PC-9 (cell line): ENCODE measurements at regions not wholly inside any gene's neighbourhood (a gene's known extent, or its start where the extent isn't known, plus 50 kb on each side); places are given as distances from the start of the nearest gene placed in this dataset.
"Not testable (repeated sequence)": the region's sequence is repeated elsewhere in the genome, so short reads cannot be mapped to it uniquely, and the experiment has no call there.

Source experiments
- BruUV-seq: library from RNA; stranded (reverse); fragments of 400-500 nt; replicated peaks from 2 replicates; lab custom pipeline; 2021; lab: Mats Ljungman, UMichigan
- CTCF ChIA-PET: fragments of 300-600 bp; sonication (Branson Sonifier 250); formaldehyde crosslinking; loops from one replicate; lab custom pipeline; 2022; ENCODE audit warnings: antibody characterized with exemption; lab: Charles Lee
- POLR2A ChIA-PET: fragments of 300-600 bp; sonication (Branson Sonifier 250); formaldehyde crosslinking; loops from one replicate; lab custom pipeline; 2022; ENCODE audit warnings: antibody characterized with exemption; ENCODE audit not compliant: unreplicated experiment; lab: Charles Lee
- DNase-seq, 2 experiments: peaks; one replicate each; pipeline versions ENCODE4 v3.0.0 to v3.0.0-alpha.2; 2015 to 2022; ENCODE audit warnings: mixed read lengths in 1 of 2
- H2AFZ ChIP-seq: fragments of 200-600 bp; sonication (generic); 2 replicates; pipeline ENCODE4 v1.8.1; 2017; ENCODE audit warnings: antibody characterized with exemption
- H3F3A ChIP-seq: fragments of 200-600 bp; sonication (generic); 2 replicates; pipeline ENCODE4 v1.8.1; 2017; ENCODE audit warnings: antibody characterized with exemption, mild to moderate bottlenecking, low read depth; ENCODE audit not compliant: insufficient read depth
- H3K27ac ChIP-seq: fragments of 200-600 bp; sonication (generic); 2 replicates; pipeline ENCODE4 v1.6.1; 2016; ENCODE audit warnings: mixed run types
- H3K27me3 ChIP-seq: fragments of 200-600 bp; sonication (generic); 2 replicates; pipeline ENCODE4 v1.6.1; 2016; ENCODE audit warnings: low read depth, mixed run types; ENCODE audit not compliant: insufficient read depth
- H3K36me3 ChIP-seq: fragments of 200-600 bp; sonication (generic); 2 replicates; pipeline ENCODE4 v1.6.1; 2016; ENCODE audit warnings: low read depth, mixed run types
- H3K4me1 ChIP-seq: fragments of 200-600 bp; sonication (generic); replicated peaks from 2 replicates; pipeline ENCODE4 v1.6.1; 2016; ENCODE audit warnings: mixed run types; ENCODE audit not compliant: insufficient read depth
- H3K4me2 ChIP-seq: fragments of 200-600 bp; sonication (generic); 2 replicates; pipeline ENCODE4 v1.6.1; 2017; ENCODE audit warnings: mixed run types
- H3K4me3 ChIP-seq: fragments of 200-600 bp; sonication (generic); 2 replicates; pipeline ENCODE4 v1.6.1; 2016; ENCODE audit warnings: mixed run types
- H3K79me2 ChIP-seq: fragments of 200-600 bp; sonication (generic); 2 replicates; pipeline ENCODE4 v1.6.1; 2017; ENCODE audit warnings: low read depth, mixed run types
- H3K9me2 ChIP-seq: fragments of 200-600 bp; sonication (generic); 2 replicates; pipeline ENCODE4 v1.8.1; 2017; ENCODE audit warnings: mild to moderate bottlenecking; ENCODE audit not compliant: insufficient read depth
- H3K9me3 ChIP-seq: fragments of 200-600 bp; sonication (generic); 2 replicates; pipeline ENCODE4 v1.8.1; 2016; ENCODE audit warnings: low read depth; ENCODE audit not compliant: insufficient read depth
- H4K20me1 ChIP-seq: fragments of 200-600 bp; sonication (generic); 2 replicates; pipeline ENCODE4 v1.8.1; 2017; ENCODE audit not compliant: insufficient read depth
- EZH2 ChIP-seq: fragments of 200-600 bp; sonication (generic); IDR thresholded peaks from 2 replicates; pipeline ENCODE4 v1.8.0; 2017; ENCODE audit warnings: antibody characterized with exemption, low read depth
- intact Hi-C: fragments of 100-400 bp; cut with micrococcal nuclease; formaldehyde crosslinking; loops from one replicate; pipeline ENCODE4 v1.10.0; 2022; ENCODE audit not compliant: unreplicated experiment
- TF ChIP-seq, protein P1 (sequence below): fragments of 200-600 bp; sonication (generic); conservative IDR thresholded peaks from 2 replicates; pipeline ENCODE4 v1.6.1; 2017; ENCODE audit warnings: mixed run types, antibody characterized with exemption, mild to moderate bottlenecking, moderate library complexity

DNA sequence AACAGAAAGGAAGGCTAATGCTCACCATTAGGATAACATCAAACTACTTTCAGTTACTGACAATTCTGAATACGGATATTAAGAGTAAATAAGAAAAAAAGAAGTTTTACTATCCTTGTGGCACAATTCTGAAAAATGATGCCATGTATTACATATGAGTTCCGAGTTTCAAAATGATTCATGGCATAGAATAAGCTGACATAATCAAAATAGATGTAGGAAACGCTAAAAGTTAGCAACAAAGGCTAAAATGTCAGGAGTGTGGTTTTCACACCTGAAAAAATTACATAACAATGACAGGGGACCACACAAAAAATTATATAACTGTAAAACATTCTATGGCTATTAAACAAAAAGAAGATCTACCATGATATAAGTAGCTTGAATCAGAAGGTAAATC is 1131.9 kb downstream of the OTOL1 start:
- intact Hi-C loops: no loop called here
- TF ChIP-seq, protein P1, sequence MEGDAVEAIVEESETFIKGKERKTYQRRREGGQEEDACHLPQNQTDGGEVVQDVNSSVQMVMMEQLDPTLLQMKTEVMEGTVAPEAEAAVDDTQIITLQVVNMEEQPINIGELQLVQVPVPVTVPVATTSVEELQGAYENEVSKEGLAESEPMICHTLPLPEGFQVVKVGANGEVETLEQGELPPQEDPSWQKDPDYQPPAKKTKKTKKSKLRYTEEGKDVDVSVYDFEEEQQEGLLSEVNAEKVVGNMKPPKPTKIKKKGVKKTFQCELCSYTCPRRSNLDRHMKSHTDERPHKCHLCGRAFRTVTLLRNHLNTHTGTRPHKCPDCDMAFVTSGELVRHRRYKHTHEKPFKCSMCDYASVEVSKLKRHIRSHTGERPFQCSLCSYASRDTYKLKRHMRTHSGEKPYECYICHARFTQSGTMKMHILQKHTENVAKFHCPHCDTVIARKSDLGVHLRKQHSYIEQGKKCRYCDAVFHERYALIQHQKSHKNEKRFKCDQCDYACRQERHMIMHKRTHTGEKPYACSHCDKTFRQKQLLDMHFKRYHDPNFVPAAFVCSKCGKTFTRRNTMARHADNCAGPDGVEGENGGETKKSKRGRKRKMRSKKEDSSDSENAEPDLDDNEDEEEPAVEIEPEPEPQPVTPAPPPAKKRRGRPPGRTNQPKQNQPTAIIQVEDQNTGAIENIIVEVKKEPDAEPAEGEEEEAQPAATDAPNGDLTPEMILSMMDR: no peak
- TF ChIP-seq EZH2: no peak
- Histone ChIP-seq H3K36me3 (no peaks in the 10 kb centered on the region), H3K27ac (no peak overlapping the region), H4K20me1 (no peaks in the 10 kb centered on the region; the same call in 1 of the 2 replicates), H3K9me2 (no peaks in the 10 kb centered on the region), H3K27me3 (no peaks in the 10 kb centered on the region), H3K9me3 (no peaks in the 10 kb centered on the region), H3K4me3 (no peak overlapping the region), H3K4me1 (no peaks in the 10 kb centered on the region), H2AFZ (no peak overlapping the region), H3K4me2 (no peak overlapping the region), H3K79me2 (no peaks in the 10 kb centered on the region), H3F3A (no peaks in the 10 kb centered on the region)
- BruUV-seq: no TSS peak
- POLR2A ChIA-PET: no interaction called here
- no peak for DNase-seq
- CTCF ChIA-PET: no interaction called here

DNA sequence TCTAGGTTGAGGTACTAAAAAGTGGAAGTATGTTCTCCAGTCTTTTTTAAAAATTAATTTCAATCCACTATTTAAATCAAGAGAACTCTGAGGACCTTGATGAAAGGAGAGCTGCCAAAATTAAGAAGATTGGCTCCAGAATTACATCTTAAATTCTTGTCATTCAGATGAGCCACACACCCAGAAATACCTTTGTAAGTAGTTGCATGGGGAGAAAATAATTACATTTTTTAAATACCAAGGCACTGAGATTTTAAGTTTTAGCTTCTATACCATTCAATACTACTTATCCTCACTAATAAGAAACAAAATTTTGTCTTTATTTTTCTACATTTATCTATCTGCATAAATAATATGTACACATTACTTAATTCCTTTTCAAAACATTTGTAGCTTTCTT is 1132.8 kb downstream of the OTOL1 start:
- Histone ChIP-seq H3F3A (no peaks in the 10 kb centered on the region), H3K4me1 (no peaks in the 10 kb centered on the region), H4K20me1 (no peaks in the 10 kb centered on the region; the same call in 1 of the 2 replicates), H3K4me2 (no peak overlapping the region), H3K27me3 (no peaks in the 10 kb centered on the region), H3K79me2 (no peaks in the 10 kb centered on the region), H3K9me2 (no peaks in the 10 kb centered on the region), H2AFZ (no peak overlapping the region), H3K9me3 (no peaks in the 10 kb centered on the region), H3K27ac (no peak overlapping the region), H3K36me3 (no peaks in the 10 kb centered on the region), H3K4me3 (no peak overlapping the region)
- CTCF ChIA-PET: no interaction called here
- POLR2A ChIA-PET: no interaction called here
- no peak for DNase-seq
- intact Hi-C loops: no loop called here
- BruUV-seq: no TSS peak
- TF ChIP-seq EZH2: no peak
- TF ChIP-seq, protein P1: no peak

DNA sequence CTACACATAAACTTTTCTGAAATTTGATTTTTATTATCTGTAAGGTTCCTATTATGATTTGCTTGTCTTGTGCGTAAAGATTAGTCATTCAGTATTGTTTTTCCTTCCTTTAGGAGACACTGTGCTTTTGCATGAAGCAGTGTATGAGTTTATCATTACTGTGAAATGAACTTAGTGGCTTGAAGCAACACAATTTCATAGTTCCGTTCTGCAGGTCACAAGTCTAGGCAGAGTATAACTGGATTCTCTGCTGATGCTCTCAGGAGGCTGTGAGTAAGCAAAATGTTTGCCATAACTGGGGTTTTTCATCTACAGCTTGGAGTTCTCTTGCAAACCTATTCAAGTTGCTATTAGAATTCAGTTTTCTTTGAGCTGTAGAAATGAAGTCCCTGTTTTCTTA is 1136.1 kb downstream of the OTOL1 start:
- Histone ChIP-seq H2AFZ (no peak overlapping the region), H3K4me1 (no peaks in the 10 kb centered on the region), H3K9me3 (no peaks in the 10 kb centered on the region), H3K4me2 (no peak overlapping the region), H4K20me1 (no peaks in the 10 kb centered on the region; the same call in 1 of the 2 replicates), H3K9me2 (no peaks in the 10 kb centered on the region; the same call in 1 of the 2 replicates), H3K36me3 (no peaks in the 10 kb centered on the region), H3K27ac (no peak overlapping the region), H3K79me2 (no peaks in the 10 kb centered on the region), H3K4me3 (no peak overlapping the region), H3F3A (no peaks in the 10 kb centered on the region), H3K27me3 (no peaks in the 10 kb centered on the region)
- no peak for DNase-seq
- POLR2A ChIA-PET: no interaction called here
- intact Hi-C loops: no loop called here
- CTCF ChIA-PET: no interaction called here
- no TSS peak for BruUV-seq
- TF ChIP-seq, protein P1: no peak
- no peak for TF ChIP-seq EZH2

DNA sequence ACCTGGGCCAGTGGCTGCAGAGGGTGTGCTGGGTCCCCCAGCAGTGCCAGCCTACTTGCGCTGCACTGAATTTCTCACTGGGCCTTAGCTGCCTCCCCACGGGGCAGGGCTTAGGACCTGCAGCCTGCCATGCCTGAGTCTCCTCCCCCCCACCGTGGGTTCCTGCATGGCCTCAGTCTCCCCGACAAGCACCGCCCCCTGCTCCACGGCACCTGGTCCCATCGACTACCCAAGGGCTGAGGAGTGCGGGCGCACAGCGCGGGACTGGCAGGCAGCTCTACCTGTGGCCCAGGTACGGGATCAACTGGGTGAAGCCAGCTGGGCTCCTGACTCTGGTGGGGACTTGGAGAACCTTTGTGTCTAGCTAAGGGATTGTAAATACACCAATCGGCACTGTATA is 1143.6 kb downstream of the OTOL1 start:
- H3K79me2 ChIP-seq, H3K4me1 ChIP-seq, H3K4me3 ChIP-seq, H3K27me3 ChIP-seq, DNase-seq, POLR2A ChIA-PET, H3K36me3 ChIP-seq, H3K9me3 ChIP-seq, H3K9me2 ChIP-seq, H3K27ac ChIP-seq, BruUV-seq, H3F3A ChIP-seq, CTCF ChIA-PET, H3K4me2 ChIP-seq, intact Hi-C loops, H2AFZ ChIP-seq, H4K20me1 ChIP-seq: not testable (repeated sequence)
